HPDE6-E6E7 (cell line): ENCODE measurements at regions not wholly inside any gene's neighbourhood (a gene's known extent, or its start where the extent isn't known, plus 50 kb on each side); places are given as distances from the start of the nearest gene placed in this dataset.
"Not testable (repeated sequence)": the region's sequence is repeated elsewhere in the genome, so short reads cannot be mapped to it uniquely, and the experiment has no call there.

Experiments used
- DNase-seq: peaks from one replicate; pipeline ENCODE4 v3.0.0; 2011; ENCODE audit warnings: missing footprints; ENCODE audit errors: extremely low spot score

DNA sequence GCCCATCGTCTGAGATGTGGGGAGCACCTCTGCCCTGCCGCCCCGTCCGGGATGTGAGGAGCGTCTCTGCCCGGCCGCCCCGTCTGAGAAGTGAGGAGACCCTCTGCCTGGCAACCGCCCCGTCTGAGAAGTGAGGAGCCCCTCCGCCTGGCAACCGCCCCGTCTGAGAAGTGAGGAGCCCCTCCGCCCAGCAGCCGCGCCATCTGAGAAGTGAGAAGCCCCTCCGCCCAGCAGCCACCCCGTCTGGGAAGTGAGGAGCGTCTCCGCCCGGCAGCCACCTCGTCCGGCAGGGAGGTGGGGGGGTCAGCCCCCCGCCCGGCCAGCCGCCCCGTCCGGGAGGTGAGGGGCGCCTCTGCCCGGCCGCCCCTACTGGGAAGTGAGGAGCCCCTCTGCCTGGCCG, 267.2 kb downstream of the MEF2C start:
- DNase-seq = not testable (repeated sequence)

DNA sequence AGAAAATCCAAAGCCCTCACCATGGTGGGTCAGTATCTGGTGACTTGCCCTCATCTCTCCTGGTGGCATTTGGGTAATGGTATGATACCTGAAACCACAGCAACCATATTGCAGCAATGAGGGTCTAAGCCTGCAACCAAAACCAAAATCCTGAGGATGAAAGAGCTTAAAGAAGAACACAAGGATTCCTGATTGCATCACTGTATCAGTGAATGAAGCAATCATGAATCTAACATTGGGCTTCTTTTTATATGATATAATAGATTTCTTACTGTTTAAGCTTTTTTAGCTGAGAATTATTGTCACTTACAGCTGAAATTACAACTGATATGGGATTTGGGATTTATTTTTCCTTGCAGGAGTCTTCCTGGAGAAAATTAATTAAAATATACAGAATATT, 269.9 kb downstream of the MEF2C start:
- DNase-seq = no peak

DNA sequence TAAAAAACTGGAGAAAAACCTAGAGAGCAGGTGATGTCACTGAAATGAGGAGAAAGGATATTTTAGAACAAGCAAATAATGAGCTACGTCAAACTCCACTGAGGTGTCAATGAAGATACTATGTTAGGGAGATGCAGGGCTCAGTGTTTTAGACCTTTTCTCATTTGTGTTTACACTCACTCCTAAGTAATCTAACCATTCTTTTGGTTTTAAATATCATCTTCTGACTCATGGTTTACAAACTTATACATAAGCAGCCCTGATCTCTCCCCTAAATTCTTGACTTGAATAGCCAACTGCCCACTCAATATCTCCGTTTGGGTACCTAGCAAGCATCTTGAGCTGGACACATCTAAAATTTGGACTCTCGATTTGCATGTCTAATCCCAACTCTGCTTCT, 272.4 kb downstream of the MEF2C start:
- no peak for DNase-seq

DNA sequence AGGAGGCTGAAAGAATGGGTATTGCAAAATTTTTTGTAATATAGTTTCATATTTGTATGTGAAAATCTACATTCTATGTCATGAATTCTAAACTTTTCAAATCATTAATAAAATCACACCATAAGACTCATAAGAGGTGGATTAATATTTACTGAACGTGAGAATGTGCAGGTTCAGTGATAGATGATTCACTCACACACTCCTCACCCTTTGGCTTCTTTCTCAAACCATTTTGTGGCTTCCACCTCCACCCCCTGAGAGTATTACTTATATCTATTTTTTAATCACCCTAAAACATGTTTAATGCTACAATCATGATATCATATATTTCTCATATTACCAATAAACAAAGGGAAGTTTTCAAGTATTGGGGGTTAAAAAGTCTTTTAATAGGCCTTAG, 275.5 kb downstream of the MEF2C start:
- DNase-seq = no peak

DNA sequence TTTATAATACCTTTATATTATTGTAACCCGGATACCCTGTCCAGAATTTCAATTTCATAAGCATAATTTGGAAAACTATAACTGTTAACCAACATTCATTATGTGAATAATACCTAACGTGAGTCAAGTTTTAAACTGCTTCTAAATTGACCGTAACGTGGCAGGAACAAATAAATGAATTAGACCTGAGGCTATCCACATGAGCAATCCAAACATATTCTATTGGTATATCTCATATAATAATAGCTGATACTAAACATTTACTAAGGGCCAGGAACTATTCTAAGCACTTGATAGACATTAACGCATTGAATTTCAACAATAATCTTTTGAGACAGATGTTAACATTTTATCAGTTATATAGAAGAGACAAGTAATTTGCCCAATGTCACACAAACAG, 276.4 kb downstream of the MEF2C start:
- no peak for DNase-seq

DNA sequence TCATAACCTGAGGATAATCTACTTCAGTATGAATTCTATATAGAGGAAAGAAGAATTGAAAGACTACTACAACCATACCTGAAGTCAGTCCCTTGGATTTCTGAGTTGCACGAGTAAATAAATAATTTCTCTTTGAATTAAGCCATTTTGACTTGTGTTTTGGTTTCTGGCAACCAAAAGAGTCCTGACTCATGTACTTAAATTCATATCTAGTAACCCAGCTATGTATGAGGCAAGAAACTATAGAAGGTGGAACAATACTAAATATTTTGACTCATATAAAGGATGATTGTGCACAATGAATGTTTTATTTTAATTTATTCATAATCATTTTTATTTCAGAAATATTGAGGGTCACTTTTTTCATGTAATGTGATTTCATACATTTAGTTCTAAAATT, 276.8 kb downstream of the MEF2C start:
- DNase-seq = no peak

DNA sequence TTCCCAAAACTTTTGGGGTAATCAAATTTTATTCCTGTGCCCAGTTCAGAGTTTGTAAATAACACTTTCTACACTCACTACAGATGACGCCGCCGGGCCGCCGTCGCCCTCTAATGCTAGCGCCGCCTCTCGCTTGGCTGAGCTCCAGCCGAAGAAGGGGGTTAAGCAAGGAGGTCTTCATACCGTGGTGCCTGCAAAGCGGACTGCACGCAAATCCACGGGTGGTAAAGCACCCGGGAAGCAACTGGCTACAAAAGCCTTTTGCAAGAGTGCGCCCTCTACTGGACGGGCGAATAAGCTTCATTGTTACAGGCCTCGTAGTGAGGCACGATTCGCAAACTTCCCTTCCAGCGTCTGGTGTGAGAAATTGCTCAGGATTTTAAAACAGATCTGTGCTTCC, 280.4 kb downstream of the MEF2C start:
- no peak for DNase-seq

DNA sequence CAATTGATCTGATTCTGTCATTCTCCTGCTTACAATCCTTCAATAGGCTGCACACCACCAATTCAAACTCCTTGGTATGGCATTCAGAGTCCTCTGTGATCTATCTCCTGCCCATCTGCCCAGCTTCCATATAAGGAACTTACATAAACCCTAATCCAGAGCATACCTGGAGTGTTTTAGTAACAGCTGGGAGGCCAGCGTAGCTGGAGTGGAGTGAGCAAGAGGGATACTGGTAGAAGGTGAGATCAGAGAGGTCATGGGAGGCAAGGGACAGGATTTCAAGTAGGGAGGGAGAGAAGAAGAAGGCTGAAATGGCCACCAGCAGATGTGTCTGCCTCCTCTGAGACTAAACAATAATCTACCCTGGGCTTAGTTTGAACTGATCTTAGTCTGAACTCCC, 288.5 kb downstream of the MEF2C start:
- DNase-seq = no peak

DNA sequence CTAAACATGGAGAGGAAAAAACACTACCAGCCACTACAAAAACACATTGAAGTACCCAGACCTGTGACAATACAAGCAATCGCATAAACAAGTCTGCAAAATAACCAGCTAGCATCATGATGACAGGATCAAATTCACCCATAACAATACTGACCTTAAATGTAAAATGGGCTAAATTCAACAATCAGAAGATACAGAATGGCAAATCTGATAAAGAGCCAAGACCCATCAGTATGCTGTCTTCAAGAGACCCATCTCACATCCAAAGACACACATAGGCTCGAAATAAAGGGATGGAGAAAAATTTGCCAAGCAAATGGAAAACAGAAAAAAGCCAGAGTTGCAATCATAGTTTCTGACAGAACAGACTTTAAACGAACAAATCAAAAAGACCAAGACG, 294.4 kb downstream of the MEF2C start:
- DNase-seq = no peak

DNA sequence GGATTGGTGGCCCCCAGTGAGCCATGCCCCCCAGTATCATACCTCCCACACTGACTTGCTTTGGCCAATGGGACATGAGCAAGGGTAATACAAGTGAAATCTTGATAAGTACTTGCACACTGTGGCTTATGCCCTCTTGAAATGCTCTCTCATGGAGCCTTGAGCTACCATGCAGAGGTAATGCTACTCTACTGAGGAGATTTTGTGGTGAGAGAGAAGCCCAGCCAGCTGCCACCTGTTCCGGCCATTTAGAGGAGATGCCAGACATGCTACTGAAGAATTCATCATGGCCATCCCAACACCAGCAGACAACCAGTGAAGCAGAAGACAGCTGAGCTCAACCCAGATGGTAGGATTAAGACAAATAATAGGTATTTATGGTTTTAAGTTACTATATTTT, 299.5 kb downstream of the MEF2C start:
- DNase-seq = no peak

DNA sequence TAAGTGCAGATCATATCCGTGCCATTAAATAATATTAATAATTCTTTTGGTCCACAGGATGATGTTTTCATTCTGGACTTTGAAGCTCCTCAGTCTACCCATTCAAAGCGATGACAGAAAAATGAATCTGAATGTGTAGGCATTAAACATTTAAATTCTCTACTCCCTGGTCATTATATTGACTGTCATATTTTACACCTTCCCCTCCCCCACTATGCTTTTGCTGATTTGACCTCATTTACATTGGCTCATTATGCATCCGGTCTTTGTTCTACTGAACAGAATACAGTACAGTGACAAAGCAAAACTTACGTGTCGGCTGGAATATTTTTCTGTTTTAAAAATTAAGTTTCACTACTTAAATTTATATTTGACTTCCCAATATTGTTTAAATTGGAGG, 289.7 kb upstream of the TMEM161B start:
- DNase-seq = no peak

DNA sequence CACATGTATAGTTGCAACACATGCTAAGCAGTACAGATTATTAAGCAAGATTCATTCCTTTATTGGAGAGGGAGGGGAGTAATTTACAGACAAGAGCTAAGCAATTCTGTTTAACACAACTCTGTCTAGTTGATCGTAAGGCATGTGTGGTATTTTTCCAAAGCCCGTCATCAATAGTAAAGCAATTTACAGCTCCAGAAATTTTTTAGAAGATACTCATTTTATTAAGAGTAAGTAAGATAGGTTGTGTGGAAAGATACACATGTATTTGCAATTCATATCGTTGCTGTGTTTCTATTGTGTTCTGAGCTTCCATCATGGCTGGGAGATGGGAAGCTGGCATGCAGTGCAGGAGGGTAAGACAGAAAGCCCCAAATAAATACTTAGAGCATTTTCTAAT, 289.2 kb upstream of the TMEM161B start:
- no peak for DNase-seq

DNA sequence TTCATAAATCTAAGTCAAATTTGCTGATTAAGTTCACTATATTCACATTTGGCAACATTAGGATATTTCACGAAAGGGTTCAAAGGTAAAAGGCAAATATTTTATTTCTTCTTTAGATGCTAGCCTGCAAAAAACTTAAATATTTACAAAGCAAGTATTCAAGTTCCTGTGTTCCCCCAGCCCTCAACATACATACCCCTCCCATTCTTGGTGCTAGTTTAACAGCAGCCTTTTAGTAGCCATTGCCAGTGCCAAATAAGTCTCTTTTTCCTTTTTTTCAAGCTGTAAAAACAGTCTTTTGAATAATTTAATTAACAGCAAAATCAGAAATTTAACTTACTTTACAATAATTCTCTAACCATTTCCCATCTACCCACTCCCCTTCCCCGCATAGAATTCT, 288.5 kb upstream of the TMEM161B start:
- DNase-seq = no peak

DNA sequence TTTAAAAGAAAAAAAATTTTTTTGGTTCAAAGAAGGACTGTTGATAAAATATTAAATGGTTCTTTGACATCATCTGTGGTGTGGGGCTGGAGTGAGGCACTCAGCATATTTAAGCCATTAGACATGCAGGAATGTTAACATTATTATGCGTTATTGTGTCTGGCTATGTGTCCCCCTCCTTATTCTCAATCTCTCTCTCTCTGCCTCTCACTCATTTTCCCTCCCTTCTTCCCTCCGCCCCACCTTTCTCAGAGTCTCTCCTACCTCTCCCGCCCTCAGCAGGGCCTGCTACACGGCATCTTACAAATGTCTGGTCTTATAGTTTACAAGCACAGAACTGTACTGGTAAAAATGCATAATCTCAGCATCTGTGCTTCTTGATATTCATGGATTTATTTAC, 287.8 kb upstream of the TMEM161B start:
- DNase-seq = no peak

DNA sequence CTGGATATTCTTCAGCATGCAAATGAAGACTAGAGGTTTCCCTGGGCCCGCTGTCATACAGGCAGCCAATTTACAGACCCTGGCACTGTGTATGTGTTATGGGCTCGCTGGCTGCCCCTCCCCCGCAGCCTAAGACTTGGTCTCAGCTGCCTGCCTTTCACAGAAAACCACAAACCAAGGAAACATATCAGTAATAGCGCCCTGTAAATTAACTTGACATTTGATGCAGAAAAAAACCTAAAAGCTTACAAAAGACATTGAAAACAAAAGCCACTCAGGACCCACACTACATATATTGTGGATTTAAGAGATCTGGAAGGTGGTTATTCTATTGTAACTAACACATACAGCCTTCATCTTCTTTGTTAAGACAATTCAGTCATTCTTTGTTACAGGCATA, 287.0 kb upstream of the TMEM161B start:
- DNase-seq = no peak

DNA sequence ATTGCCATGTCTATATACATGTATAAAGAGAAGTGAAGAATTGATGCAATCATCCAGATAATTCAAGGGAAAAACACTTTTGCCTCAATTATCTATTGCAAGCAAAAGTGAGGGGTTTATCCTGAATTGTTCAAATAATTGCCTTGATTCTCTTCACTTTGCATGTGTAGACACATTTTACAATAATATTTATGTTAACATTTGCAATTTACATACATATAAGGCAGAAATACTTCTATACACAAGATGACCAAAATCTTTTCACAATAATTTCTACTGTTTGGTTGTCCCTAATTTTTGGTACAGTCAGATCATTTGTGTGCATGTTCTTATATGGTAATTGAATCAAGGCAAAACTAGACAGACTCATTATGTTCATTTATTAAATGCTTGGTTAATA, 285.3 kb upstream of the TMEM161B start:
- no peak for DNase-seq

DNA sequence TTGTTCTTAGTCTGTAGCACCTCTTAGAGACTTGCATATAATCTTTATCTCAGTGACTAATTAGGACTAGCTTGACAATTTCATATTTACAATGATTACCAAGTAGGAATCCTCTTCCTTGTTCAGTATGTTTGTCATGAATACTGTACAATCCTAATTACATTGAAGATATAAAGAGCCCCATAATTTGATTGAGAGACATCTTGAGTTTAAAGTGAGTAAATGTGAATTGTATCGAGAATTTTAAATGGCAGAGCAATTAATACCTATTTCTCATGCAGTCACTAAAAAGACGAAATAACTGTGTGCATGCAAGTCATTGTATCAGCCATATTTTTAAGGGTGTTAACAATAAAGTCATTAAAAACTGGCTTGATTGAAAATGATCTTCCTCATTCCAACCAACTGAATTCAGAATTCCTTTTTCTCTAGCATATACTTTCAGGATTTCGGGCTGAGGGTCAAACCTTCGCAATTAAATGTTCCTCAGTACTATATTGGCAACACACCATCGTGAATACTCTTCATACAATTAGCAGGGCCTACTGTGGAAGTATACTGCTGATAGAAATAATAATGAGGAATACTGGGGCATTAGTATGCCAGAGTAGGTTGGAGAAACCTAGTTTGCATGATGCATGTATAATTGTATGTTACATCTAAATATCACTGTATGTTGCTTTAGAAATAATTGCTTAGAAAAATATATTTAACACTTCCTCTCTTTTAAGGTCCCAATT, 284.7 kb upstream of the TMEM161B start:
- no peak for DNase-seq

DNA sequence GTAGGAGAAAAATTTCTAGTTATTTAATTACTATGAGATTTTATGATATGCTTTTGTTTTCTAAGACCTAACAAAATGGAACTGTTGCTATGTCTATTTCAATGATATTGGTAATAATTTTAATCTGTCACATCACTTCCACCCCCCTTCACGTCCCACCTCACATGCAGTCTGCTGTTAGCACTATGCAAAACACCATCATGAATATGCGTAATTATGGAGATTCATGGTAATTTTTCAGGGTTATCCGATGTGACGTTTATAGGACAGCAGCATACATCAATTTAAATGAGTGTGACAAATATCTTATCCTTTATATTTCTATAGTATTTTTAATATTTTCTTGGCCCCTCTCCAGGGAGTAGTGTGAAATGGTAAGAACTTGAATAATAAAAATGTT, 283.8 kb upstream of the TMEM161B start:
- DNase-seq = no peak

DNA sequence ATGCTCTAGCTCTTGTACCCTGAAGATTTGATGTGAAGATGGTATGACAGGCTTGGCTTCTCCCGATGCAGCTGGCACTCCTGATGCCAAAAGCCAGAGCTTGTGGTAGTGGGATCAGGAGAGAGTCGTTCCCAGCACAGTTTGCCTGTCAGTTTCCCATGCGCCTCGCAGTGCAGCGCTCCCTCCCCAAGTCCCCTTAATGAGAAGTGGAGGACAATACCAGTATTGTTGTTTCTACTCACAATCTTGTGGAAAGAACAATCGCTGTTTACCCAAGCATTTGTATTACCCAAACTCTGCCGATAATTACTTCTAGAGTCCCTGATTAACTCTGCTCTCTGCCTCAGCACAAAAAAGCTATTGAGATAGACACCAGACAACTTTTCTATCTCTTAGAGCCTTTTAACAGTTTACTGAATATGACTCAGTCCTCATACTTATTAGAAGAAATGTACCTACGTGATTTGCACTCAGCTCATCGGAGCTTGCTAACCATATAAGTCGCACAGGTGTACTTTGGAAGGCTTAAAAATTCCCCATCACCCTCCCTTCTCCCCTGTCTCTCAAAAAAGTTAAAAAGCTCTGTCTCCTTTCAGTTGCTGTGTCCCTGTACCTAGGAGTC, 283.2 kb upstream of the TMEM161B start:
- DNase-seq = no peak

DNA sequence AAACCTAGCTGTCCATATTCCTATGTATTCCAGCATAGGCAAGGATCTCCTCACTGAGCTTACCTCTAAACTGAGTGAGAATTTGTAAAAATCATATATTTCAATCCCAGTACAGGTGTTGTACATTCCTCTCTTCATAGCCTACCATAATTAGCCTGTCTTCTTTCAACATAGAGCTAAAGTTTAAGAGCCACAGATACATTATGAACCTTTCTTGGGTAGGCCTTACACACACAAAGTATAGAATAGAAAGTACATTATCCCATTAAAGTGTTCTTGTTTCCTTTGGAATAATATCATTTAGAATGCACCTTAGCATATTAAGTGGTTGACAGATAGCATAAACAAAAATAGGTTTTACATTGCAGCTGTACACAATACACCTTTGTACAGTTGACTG, 282.1 kb upstream of the TMEM161B start:
- DNase-seq = no peak

DNA sequence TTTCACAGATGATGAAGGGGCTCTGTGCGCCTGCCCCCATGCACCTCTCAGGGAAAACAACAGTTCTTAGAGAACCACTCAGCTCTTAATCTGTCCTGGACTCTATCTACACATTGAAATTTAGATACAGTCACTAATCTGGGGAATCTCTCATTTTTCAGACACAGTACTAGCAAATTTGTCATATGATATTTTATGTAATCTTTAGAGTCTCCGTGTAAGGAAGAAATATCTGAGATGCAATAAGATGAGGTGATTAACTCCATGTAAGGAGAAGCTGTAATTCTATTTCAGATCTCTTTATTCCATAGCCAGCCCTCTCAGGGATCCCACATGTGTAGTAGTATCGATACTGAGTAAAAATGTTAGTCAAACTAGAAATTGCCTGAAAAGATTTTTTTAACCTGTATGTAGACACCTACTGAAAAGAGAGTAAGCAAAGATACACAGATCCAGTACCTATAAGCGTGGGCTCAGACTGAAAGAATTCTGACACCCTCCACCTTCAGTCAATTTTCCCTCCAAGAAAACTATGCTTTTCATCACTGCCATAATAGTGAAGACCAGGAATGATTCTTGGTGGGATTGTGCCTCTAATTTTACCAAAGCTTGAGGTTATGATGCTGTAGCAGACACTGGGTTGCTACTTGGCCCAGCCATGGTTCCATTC, 279.6 kb upstream of the TMEM161B start:
- DNase-seq = no peak

DNA sequence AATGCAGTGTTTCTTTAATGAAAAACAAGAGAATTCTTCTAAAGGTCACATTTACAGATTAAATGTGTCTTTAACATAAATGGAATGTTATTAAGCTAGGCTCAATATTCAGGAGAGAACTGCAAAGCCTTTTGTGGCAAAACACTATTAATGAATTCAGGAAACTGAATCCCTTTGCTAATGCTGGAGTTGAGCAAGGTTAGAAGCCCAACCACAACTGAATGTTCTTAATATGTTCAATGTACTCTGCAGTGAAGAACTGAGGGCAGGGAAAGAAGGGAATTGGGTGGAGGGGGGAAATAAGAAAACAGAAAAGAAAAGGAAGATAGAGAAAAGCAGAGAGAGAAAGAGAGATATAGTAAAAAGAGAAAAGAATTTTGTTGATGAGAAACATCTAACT, 276.7 kb upstream of the TMEM161B start:
- DNase-seq = no peak

DNA sequence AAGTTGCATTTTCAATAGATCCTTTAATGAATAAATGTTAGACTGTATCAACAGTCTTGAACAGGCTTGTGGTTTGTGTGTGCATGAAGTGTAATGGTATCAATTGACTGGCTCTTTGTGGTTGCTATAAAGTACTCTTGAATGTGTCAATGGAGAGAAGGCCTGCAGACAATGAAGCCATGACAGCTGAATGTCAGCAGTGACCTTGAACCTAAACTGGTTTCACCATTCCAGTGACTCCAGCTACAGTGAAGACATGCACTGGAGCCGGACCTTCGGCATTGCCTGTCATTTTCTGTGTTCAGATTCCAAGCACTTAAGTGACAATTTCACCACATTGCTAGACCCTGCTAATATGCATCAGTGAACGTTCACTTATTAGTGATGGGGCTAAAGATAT, 276.0 kb upstream of the TMEM161B start:
- DNase-seq = no peak
